ENCODE measurements at regions not wholly inside any gene's neighbourhood (a gene's known extent, or its start where the extent isn't known, plus 50 kb on each side); places are given as distances from the start of the nearest gene placed in this dataset.

DNA sequence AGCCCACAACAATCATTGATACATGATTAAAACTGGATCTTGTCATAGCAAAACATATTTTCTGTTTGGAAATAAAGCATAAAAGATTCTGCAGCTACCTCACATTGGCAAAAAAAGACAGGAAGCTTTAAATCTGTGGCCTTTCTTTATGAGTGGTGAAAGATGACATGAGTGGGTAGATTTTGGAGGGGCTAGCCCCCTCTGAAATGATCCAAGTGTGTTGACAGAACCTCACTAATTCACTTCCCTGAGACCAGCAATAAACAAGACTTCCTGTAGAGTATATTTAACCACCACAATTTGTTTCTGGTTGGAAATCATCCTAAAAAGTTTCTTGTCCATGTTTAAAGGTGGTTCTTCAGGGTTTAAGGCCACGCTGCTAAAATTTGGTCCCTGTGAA is 530.8 kb downstream of the SPATA31D1 start:
- Mint-ChIP-seq H3K27ac (no peak overlapping the region), H3K4me3 (no peak overlapping the region), H3K36me3 (ENCODE audit: low read depth) (no peaks in the 10 kb centered on the region), H3K4me1 (ENCODE audit: low read depth) (no peaks in the 10 kb centered on the region), H3K9me3 (ENCODE audit: insufficient read depth) (no peaks in the 10 kb centered on the region), H3K27me3 (ENCODE audit: low read depth) (no peaks in the 10 kb centered on the region)
- DNase-seq = no peak
- POLR2A ChIA-PET = no interaction called here
- ATAC-seq = no peak
- CTCF ChIA-PET = no interaction called here

DNA sequence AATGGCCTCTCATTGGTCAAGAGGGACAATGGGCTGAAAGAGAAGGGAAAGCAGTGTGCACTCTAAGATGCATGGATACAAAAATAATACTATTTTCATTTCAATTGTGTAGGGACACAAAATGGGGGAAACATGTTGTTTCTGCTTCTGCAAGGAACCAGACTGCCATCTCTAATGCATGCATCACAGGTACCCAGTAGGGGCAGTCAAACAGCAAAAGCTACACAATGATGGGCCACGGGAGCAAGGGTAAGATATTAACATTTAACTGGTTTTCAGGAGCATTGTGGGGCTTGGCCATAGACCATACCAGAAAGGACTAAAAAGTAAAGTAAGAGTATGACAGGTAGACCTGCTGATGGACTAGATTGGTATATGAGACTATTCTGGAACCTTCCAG is 535.8 kb downstream of the SPATA31D1 start:
- DNase-seq = no peak
- ChIA-PET CTCF (no interaction called here), POLR2A (no interaction called here)
- Mint-ChIP-seq H3K9me3 (ENCODE audit: insufficient read depth) (peaks cover 13% of the 10 kb centered on the region), H3K27ac (no peak overlapping the region), H3K27me3 (ENCODE audit: low read depth) (no peaks in the 10 kb centered on the region), H3K4me3 (no peak overlapping the region), H3K36me3 (ENCODE audit: low read depth) (no peaks in the 10 kb centered on the region), H3K4me1 (ENCODE audit: low read depth) (no peaks in the 10 kb centered on the region)
- no peak for ATAC-seq

DNA sequence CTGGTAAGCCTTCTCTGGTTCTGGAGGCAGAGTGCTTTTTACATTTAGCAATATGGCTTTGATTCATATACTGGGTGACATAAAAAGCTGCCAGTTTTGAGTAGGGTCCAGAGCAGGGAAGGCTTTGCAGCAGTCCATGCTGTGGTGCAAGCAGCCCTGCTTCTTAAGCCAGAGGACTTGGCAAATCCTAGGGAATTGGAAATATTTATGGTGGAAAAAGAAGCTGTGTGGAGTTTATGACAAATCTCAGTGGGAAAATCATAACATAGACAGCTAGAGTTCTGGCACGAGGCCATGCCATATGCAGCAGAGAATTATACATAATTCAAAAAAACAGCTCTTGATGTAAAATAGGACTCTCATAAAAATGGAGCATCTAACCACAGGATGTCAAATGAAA is 536.4 kb downstream of the RASEF start:
- ChIA-PET CTCF (no interaction called here), POLR2A (no interaction called here)
- no peak overlapping the region for H3K27ac Mint-ChIP-seq
- no peaks in the 10 kb centered on the region for H3K27me3 Mint-ChIP-seq (ENCODE audit: low read depth)
- H3K36me3 Mint-ChIP-seq (ENCODE audit: low read depth) = no peaks in the 10 kb centered on the region
- H3K9me3 Mint-ChIP-seq (ENCODE audit: insufficient read depth) = peaks cover 13% of the 10 kb centered on the region
- H3K4me3 Mint-ChIP-seq = no peak overlapping the region
- DNase-seq (no peak), ATAC-seq (no peak)
- H3K4me1 Mint-ChIP-seq (ENCODE audit: low read depth) = no peaks in the 10 kb centered on the region

DNA sequence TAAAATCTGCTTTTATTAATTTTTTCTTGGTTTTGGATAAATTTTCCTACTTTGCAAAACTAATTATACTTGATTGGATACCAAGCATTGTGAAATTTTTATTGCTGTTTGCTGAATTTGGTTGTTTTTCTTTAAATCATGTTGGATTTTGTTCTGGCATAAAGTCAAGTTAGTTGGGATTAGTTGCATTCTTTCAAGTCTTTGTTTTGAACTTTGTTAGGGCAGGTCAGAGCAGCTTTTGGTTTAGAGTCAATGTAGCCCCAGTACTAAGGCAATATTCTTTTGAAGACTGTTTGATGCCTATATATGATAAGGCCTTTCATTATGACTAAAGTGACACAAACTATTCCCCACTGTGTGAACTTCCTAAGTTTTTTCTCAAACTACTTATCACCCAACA is 531.1 kb downstream of the RASEF start:
- ChIA-PET POLR2A (no interaction called here), CTCF (no interaction called here)
- H3K27ac Mint-ChIP-seq = no peak overlapping the region
- no peaks in the 10 kb centered on the region for H3K27me3 Mint-ChIP-seq (ENCODE audit: low read depth)
- DNase-seq = no peak
- no peak overlapping the region for H3K4me3 Mint-ChIP-seq
- no peak for ATAC-seq
- H3K9me3 Mint-ChIP-seq (ENCODE audit: insufficient read depth) = peaks cover 7% of the 10 kb centered on the region
- no peaks in the 10 kb centered on the region for H3K4me1 Mint-ChIP-seq (ENCODE audit: low read depth)
- no peaks in the 10 kb centered on the region for H3K36me3 Mint-ChIP-seq (ENCODE audit: low read depth)

DNA sequence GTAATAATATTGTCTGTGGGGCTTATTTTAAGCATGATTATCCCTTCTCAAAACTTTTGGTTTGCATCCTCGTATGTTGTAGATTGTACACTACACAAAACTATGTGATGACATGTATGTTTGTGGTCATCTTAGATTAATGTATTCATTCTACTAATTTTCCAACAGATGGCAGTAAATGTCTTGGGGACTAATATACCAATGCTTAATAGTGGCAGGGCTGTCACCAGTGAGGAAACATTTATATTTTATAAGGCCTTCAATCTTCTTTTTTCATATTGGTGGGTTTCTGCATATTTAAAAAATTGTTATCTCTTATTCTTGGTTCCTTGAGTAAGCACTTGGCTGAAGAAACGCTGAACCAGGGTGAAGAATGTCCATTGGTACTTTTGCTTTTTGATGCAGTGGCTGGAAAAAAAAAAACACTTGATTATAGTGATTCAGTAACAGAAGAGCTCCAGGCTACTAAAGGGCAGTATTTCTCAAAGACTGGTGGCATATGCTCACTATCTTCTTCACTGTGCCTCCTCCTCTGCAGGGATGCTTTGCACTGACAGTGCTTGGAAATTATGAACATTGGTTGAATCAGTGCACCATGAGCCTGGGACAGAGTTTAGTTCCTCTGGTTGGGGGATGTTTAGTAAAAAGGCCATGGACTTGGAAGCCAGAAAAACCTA is 530.3 kb downstream of the RASEF start:
- Mint-ChIP-seq H3K4me1 (ENCODE audit: low read depth) (no peaks in the 10 kb centered on the region), H3K4me3 (no peak overlapping the region), H3K9me3 (ENCODE audit: insufficient read depth) (no peaks in the 10 kb centered on the region), H3K27ac (no peak overlapping the region), H3K27me3 (ENCODE audit: low read depth) (no peaks in the 10 kb centered on the region), H3K36me3 (ENCODE audit: low read depth) (no peaks in the 10 kb centered on the region)
- CTCF ChIA-PET = no interaction called here
- ATAC-seq = no peak
- DNase-seq = no peak
- POLR2A ChIA-PET = no interaction called here

DNA sequence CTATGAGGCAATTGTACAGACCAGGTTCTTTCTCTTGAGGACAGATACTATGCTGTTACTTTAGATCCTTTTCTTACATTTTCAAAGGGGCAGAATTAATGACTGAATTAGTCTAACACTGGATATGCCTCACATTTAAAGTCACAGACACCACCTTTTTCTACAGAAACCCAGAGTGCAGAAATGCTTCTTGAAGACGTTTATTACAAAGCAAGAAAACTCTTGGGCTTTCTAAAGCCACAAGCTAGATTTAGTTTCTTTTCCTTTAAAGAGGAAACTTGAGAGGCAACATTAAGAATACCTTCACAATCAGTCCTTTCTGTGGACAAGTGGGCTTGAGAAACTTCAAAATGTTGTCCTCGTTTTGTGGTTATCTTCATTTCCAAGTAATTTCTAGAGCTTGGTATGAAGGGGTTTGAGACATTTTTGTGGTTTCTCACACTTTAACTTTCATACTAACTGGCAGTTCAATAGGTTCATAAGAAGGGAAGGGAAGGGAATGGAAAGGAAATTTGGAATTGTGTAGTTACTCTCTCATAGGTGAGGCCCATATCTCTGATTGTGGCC is 527.4 kb downstream of the RASEF start:
- Mint-ChIP-seq H3K27me3 (ENCODE audit: low read depth) (no peaks in the 10 kb centered on the region), H3K4me1 (ENCODE audit: low read depth) (no peaks in the 10 kb centered on the region), H3K36me3 (ENCODE audit: low read depth) (no peaks in the 10 kb centered on the region), H3K4me3 (no peak overlapping the region), H3K9me3 (ENCODE audit: insufficient read depth) (peaks cover 3% of the 10 kb centered on the region), H3K27ac (no peak overlapping the region)
- DNase-seq (no peak), ATAC-seq (no peak)
- ChIA-PET POLR2A (no interaction called here), CTCF (no interaction called here)

DNA sequence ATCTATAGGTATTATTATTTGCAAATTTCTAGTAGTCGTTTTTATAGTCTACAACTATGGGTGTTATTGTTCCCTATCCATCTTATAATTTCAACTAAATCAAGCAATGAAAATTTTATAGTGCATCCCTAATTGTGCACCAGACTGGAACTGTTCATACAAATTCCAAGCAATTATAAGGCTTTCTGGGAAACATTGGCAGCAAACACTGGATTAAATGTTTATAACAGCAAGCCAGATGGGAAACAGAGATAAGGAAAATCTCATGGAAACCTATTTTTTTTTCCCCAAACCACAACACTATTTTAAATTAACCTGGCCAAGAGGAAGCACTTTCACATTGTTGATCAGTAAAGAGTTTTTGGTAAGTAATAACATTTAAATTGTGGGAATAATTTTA is 524.3 kb downstream of the RASEF start:
- Mint-ChIP-seq H3K4me1 (ENCODE audit: low read depth) (no peaks in the 10 kb centered on the region), H3K27ac (no peak overlapping the region), H3K27me3 (ENCODE audit: low read depth) (no peaks in the 10 kb centered on the region), H3K9me3 (ENCODE audit: insufficient read depth) (peaks cover 3% of the 10 kb centered on the region), H3K4me3 (no peak overlapping the region), H3K36me3 (ENCODE audit: low read depth) (no peaks in the 10 kb centered on the region)
- DNase-seq = no peak
- CTCF ChIA-PET = no interaction called here
- POLR2A ChIA-PET = no interaction called here
- ATAC-seq = no peak

DNA sequence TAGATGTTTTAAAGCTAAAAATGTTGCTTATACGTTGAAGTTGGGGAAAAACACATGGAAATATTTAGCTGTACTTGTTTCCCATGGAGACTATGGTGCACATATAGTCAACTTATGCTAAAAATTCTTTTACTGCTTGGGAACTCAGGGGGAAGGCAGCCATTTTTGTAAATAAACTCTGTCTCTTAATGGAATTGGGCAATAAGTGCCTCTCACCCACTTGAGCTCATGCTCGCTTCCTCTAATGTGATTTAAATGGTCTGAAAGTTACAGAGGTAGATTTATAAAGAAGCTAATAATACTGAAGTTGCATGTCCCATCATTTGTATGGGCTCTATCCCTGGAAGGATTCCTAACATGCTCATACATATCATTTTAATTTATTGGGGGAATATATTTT is 523.8 kb downstream of the RASEF start:
- Mint-ChIP-seq H3K4me3 (no peak overlapping the region), H3K27me3 (ENCODE audit: low read depth) (no peaks in the 10 kb centered on the region), H3K4me1 (ENCODE audit: low read depth) (no peaks in the 10 kb centered on the region), H3K9me3 (ENCODE audit: insufficient read depth) (peaks cover 3% of the 10 kb centered on the region), H3K27ac (no peak overlapping the region), H3K36me3 (ENCODE audit: low read depth) (no peaks in the 10 kb centered on the region)
- ChIA-PET POLR2A (no interaction called here), CTCF (no interaction called here)
- DNase-seq = no peak
- no peak for ATAC-seq

DNA sequence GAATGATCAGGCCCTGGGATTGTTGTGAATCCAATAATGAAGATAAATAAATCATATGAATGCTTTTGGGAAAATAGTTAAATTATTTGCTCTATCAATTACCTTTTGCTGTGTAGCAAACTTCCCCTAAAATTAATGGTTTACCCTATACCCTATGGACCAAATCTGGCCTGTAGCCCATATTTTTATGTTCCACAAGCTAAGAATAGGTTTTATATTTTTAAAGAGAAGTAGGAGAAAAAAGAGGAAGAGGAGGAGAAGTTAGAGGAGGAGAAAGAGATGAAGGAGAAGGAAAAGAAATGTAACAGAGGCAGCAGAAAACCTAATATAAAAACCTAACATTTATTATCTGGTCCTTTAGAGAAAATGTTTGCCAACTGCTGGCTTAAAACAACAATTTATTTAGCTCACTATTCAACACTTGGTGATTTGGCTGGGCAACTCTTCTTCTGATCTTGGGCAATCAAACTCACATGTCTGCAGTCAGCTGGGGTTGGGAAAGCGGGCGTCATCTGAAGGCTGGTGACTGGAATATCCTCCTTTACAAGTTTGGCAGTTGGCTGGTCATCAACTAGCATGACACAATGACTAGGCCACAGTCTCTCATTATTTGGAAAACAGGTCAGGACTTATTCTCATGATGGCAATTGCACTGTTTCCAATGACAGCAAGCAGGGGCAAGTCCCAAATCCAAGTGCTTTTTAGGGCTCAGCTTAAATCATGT is 522.9 kb downstream of the RASEF start:
- Mint-ChIP-seq H3K4me1 (ENCODE audit: low read depth) (no peaks in the 10 kb centered on the region), H3K36me3 (ENCODE audit: low read depth) (no peaks in the 10 kb centered on the region), H3K27me3 (ENCODE audit: low read depth) (no peaks in the 10 kb centered on the region), H3K4me3 (no peak overlapping the region), H3K27ac (no peak overlapping the region), H3K9me3 (ENCODE audit: insufficient read depth) (peaks cover 3% of the 10 kb centered on the region)
- ATAC-seq (no peak), DNase-seq (no peak)
- ChIA-PET POLR2A (no interaction called here), CTCF (no interaction called here)

DNA sequence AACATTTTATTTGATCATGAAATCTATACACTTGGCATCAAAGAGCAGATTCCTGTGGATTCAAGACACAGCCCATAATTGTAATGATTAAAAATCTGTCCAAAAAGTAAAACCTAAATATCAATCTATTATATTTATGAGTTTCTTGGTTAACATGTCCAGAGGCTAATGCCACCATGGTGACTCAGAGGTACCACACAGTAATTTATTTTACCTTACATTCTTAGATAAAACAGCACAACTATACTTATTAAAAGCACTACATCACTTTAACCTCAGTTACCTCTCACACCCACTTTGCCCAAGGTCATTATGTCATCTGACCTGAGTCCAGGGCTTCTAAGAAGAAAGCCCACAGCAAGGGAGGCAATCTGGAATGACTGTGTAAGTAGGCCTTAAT is 519.2 kb downstream of the RASEF start:
- H3K27ac Mint-ChIP-seq = no peak overlapping the region
- ATAC-seq = no peak
- no peaks in the 10 kb centered on the region for H3K36me3 Mint-ChIP-seq (ENCODE audit: low read depth)
- POLR2A ChIA-PET = no interaction called here
- H3K9me3 Mint-ChIP-seq (ENCODE audit: insufficient read depth) = peaks cover 4% of the 10 kb centered on the region
- H3K27me3 Mint-ChIP-seq (ENCODE audit: low read depth) = no peaks in the 10 kb centered on the region
- no peak for DNase-seq
- H3K4me3 Mint-ChIP-seq = no peak overlapping the region
- CTCF ChIA-PET = no interaction called here
- no peaks in the 10 kb centered on the region for H3K4me1 Mint-ChIP-seq (ENCODE audit: low read depth)

DNA sequence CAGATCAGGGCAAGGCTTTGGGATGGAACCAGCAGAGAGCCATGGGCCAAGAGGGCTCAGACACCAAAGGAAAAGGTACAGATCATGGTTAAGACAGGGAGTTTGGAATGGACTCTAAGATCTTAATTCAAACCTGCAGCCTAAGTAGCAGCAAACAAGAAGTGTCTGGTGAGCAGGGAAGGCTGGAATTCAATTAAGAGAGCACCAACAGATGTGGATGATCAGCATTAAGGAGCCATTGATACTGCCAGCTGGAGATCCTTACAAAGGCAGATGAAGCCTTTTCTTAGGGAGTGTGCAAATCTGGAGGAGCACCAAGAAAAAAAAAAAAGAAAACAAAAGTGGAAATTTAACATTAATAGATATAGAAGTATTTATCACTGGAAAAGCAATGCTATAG is 516.8 kb downstream of the RASEF start:
- POLR2A ChIA-PET = no interaction called here
- H3K27ac Mint-ChIP-seq = no peak overlapping the region
- H3K4me3 Mint-ChIP-seq = no peak overlapping the region
- DNase-seq = no peak
- no peak for ATAC-seq
- H3K4me1 Mint-ChIP-seq (ENCODE audit: low read depth) = no peaks in the 10 kb centered on the region
- no peaks in the 10 kb centered on the region for H3K36me3 Mint-ChIP-seq (ENCODE audit: low read depth)
- H3K9me3 Mint-ChIP-seq (ENCODE audit: insufficient read depth) = peaks cover 4% of the 10 kb centered on the region
- H3K27me3 Mint-ChIP-seq (ENCODE audit: low read depth) = no peaks in the 10 kb centered on the region
- CTCF ChIA-PET = no interaction called here

DNA sequence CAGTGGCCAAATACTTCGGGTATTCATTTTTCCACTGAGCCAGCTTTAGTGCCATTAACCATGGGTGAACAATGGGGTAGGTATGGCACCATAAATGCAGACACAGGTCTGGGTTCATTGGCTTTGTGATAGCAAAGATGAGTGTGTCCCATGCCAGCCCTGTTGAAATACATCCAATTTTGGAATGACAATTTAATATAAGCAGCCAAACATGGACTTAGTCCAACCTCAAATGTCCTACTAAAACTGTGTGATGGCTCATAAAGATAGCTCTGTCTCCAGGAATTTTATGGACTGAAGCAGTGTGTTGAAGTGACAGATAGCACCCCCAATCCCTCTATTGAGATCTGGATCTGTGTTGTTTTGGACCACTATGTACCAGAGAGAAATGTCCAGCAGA is 514.9 kb downstream of the RASEF start:
- peaks cover 4% of the 10 kb centered on the region for H3K9me3 Mint-ChIP-seq (ENCODE audit: insufficient read depth)
- H3K4me3 Mint-ChIP-seq = no peak overlapping the region
- no peaks in the 10 kb centered on the region for H3K4me1 Mint-ChIP-seq (ENCODE audit: low read depth)
- CTCF ChIA-PET = no interaction called here
- no peak for ATAC-seq
- POLR2A ChIA-PET = no interaction called here
- no peak overlapping the region for H3K27ac Mint-ChIP-seq
- no peaks in the 10 kb centered on the region for H3K27me3 Mint-ChIP-seq (ENCODE audit: low read depth)
- no peak for DNase-seq
- H3K36me3 Mint-ChIP-seq (ENCODE audit: low read depth) = no peaks in the 10 kb centered on the region

Data from activated CD8-positive, alpha-beta T cell treated with anti-CD3 and anti-CD28 coated beads, Interleukin-2, amount 10 ng/mL, durations not matched to agents 7 days and 5 days (primary cell).